HUES6 (cell line): ENCODE measurements at regions not wholly inside any gene's neighbourhood (a gene's known extent, or its start where the extent isn't known, plus 50 kb on each side); places are given as distances from the start of the nearest gene placed in this dataset.

Experiments used
- H3K27ac ChIP-seq: 2 replicates; pipeline ENCODE4 v1.7.0; 2013; ENCODE audit warnings: low read depth, mild to moderate bottlenecking, low read length, inconsistent platforms
- H3K27me3 ChIP-seq: 2 replicates; pipeline ENCODE4 v1.6.1; 2013; ENCODE audit warnings: low read length; ENCODE audit not compliant: control insufficient read depth, insufficient read depth
- H3K36me3 ChIP-seq: 2 replicates; pipeline ENCODE4 v1.6.1; 2013; ENCODE audit warnings: low read length; ENCODE audit not compliant: control insufficient read depth, insufficient read depth
- H3K4me1 ChIP-seq: 2 replicates; pipeline ENCODE4 v1.6.1; 2013; ENCODE audit warnings: low read length; ENCODE audit not compliant: control insufficient read depth, insufficient read depth
- H3K4me3 ChIP-seq: 2 replicates; pipeline ENCODE4 v1.5.1; 2013; ENCODE audit warnings: low read depth, low read length
- H3K9ac ChIP-seq: one replicate; pipeline ENCODE4 v1.6.1; 2013; ENCODE audit warnings: mild to moderate bottlenecking, low read length
- H3K9me3 ChIP-seq: 2 replicates; pipeline ENCODE4 v1.6.1; 2013; ENCODE audit warnings: low read depth, low read length; ENCODE audit not compliant: control insufficient read depth, insufficient read depth

- no peaks in the 10 kb centered on the region for H3K9me3 ChIP-seq
- no peaks in the 10 kb centered on the region for H3K36me3 ChIP-seq
- H3K27ac ChIP-seq = no peak overlapping the region
- H3K4me3 ChIP-seq = no peak overlapping the region
- H3K27me3 ChIP-seq = no peaks in the 10 kb centered on the region
- no peak overlapping the region for H3K9ac ChIP-seq
- H3K4me1 ChIP-seq = peaks cover 32% of the 10 kb centered on the region
These were observed 205.9 kb upstream of the MIR17HG start for GRCh38 chr13:91141543-91142061.

GRCh38 chr13:91142572-91142971 lies 204.9 kb upstream of the MIR17HG start:
- no peak overlapping the region for H3K9ac ChIP-seq
- H3K27ac ChIP-seq = no peak overlapping the region
- no peaks in the 10 kb centered on the region for H3K27me3 ChIP-seq
- no peak overlapping the region for H3K4me3 ChIP-seq
- H3K36me3 ChIP-seq = no peaks in the 10 kb centered on the region
- no peaks in the 10 kb centered on the region for H3K9me3 ChIP-seq
- peaks cover 23% of the 10 kb centered on the region for H3K4me1 ChIP-seq

DNA sequence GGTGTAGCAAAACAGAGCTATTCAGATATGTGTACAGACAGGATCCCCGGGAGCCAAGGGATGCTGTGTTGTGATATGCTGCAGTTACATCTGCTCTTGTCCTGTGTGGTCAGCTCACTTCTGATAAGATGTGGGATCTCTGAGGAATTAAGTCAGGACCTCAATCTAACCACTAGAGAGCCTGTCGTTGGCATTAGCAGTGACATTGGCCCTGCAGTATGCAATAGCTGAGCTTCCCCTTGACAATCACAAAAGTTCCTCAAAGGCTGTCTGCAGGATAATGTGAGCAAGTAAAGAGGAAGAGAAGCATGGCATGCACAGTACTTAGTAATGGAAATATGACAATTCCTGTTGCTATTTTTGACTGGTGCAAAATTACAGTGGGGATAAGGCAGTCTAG lies 203.4 kb upstream of the MIR17HG start:
- Histone ChIP-seq H3K36me3 (no peaks in the 10 kb centered on the region), H3K9me3 (no peaks in the 10 kb centered on the region), H3K9ac (no peak overlapping the region), H3K4me1 (peaks cover 13% of the 10 kb centered on the region; the same call in 1 of the 2 replicates), H3K4me3 (no peak overlapping the region), H3K27me3 (no peaks in the 10 kb centered on the region), H3K27ac (no peak overlapping the region)

DNA sequence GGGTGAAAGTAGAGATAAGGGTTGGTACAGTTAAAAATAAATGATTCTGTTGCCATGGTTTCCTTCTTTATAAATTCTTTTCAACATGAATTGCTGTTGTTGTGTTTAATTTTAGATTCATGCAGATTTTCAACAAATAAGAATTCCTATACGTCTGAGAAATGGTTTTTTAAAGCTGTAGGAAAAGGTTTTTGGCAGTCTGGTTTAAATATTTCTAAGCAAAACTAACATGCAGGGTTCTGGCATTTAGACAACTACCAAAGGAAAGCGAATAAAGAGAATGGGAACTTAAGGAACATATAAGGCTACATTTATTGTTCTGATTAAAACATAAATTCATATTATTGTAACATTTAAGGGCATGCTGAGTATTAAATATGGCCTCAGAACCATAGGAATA lies 203.0 kb upstream of the MIR17HG start:
- H3K27ac ChIP-seq = no peak overlapping the region

DNA sequence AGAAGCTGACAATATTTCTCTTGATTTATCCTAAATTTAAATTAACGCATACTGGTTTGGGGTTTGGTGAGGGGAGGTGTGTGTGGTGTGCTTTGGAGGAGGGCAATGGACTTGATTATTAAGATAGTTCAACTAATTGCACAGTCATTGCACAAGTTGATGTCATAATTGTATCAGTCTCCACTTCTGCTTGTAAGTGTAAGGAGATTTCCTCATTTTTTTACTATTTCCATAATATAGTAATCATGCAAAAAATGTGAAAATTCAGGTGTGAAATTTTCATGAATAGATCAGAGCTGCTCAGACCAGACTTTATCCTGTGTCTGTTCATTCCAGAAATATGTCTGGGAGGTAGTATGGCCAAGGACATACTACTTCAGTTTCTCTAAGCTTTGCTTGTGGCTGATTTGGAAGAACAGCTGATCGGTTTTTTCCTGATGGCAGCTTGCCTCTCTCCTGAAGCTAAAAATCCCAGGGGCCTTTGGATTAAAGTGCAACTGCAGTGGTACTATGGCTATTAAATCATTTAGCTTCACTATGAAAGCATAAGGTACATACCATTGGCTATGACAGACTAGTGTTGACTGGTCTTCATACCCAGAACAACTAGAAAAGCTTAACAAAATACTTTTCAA lies 201.8 kb upstream of the MIR17HG start:
- Histone ChIP-seq H3K4me1 (0 out of 2 replicates have a peak, but pooled peaks cover 2% of the 10 kb centered on the region), H3K36me3 (no peaks in the 10 kb centered on the region), H3K9me3 (no peaks in the 10 kb centered on the region), H3K4me3 (no peak overlapping the region), H3K27ac (no peak overlapping the region), H3K9ac (no peak overlapping the region), H3K27me3 (no peaks in the 10 kb centered on the region)

More for the DNA sequence above, 203.0 kb upstream of the MIR17HG start:
- Histone ChIP-seq H3K9me3 (no peaks in the 10 kb centered on the region), H3K36me3 (no peaks in the 10 kb centered on the region), H3K4me3 (no peak overlapping the region), H3K9ac (no peak overlapping the region), H3K4me1 (peaks cover 9% of the 10 kb centered on the region; the same call in 1 of the 2 replicates), H3K27me3 (no peaks in the 10 kb centered on the region)

DNA sequence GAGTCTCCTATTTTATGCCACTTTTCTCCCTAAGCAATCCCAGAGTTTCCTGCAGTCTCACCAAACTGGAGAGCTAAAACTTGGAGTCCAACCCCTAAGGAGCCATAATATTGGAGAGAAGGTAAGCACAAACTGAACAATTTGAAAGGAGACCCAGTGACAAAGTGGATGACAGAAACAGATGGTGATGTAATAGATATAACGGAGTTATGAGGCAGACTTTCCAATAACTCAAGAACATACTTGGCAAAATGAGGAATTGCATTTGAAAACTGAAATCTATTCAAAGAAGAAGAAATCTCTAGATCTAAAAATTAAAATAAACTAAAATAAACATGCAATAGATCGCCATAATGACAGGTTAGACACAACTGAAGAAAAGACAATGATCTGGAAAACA lies 200.9 kb upstream of the MIR17HG start:
- H3K4me3 ChIP-seq = no peak overlapping the region
- no peak overlapping the region for H3K27ac ChIP-seq
- H3K9ac ChIP-seq = no peak overlapping the region
- no peaks in the 10 kb centered on the region for H3K36me3 ChIP-seq
- H3K27me3 ChIP-seq = no peaks in the 10 kb centered on the region
- H3K4me1 ChIP-seq = no peaks in the 10 kb centered on the region
- no peaks in the 10 kb centered on the region for H3K9me3 ChIP-seq

DNA sequence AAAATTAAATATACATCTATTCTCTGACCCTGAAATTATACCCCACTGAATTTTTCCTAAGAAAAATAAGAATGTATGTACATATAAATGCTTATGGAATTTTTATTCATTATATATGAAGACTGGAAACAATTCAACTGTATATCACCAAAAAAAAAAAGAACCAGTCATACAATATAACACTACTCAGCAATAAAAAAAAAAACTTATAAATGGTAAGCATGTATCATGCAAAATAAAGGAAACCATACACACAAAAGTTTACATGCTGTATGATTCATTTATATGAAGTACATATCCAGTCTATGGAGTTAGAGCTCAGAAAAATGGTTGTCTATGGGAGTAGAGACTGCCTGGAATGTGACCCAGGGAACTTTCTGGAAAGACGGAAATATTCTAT lies 199.4 kb upstream of the MIR17HG start:
- Histone ChIP-seq H3K27me3 (no peaks in the 10 kb centered on the region), H3K4me1 (no peaks in the 10 kb centered on the region)

GRCh38 chr13:91151921-91152320 lies 195.6 kb upstream of the MIR17HG start:
- Histone ChIP-seq H3K36me3 (no peaks in the 10 kb centered on the region), H3K4me1 (peaks cover 24% of the 10 kb centered on the region), H3K27me3 (no peaks in the 10 kb centered on the region)

More for the DNA sequence above, 199.4 kb upstream of the MIR17HG start:
- no peak overlapping the region for H3K4me3 ChIP-seq
- no peaks in the 10 kb centered on the region for H3K36me3 ChIP-seq
- H3K9me3 ChIP-seq = no peaks in the 10 kb centered on the region
- H3K9ac ChIP-seq = no peak overlapping the region
- H3K27ac ChIP-seq = no peak overlapping the region

GRCh38 chr13:91153372-91153771 lies 194.1 kb upstream of the MIR17HG start:
- Histone ChIP-seq H3K27ac (no peak overlapping the region), H3K4me3 (no peak overlapping the region), H3K4me1 (peaks cover 24% of the 10 kb centered on the region), H3K9ac (no peak overlapping the region), H3K36me3 (no peaks in the 10 kb centered on the region), H3K9me3 (no peaks in the 10 kb centered on the region), H3K27me3 (no peaks in the 10 kb centered on the region)

More at GRCh38 chr13:91151921-91152320, 195.6 kb upstream of the MIR17HG start:
- Histone ChIP-seq H3K9me3 (no peaks in the 10 kb centered on the region), H3K4me3 (no peak overlapping the region), H3K27ac (no peak overlapping the region), H3K9ac (no peak overlapping the region)

DNA sequence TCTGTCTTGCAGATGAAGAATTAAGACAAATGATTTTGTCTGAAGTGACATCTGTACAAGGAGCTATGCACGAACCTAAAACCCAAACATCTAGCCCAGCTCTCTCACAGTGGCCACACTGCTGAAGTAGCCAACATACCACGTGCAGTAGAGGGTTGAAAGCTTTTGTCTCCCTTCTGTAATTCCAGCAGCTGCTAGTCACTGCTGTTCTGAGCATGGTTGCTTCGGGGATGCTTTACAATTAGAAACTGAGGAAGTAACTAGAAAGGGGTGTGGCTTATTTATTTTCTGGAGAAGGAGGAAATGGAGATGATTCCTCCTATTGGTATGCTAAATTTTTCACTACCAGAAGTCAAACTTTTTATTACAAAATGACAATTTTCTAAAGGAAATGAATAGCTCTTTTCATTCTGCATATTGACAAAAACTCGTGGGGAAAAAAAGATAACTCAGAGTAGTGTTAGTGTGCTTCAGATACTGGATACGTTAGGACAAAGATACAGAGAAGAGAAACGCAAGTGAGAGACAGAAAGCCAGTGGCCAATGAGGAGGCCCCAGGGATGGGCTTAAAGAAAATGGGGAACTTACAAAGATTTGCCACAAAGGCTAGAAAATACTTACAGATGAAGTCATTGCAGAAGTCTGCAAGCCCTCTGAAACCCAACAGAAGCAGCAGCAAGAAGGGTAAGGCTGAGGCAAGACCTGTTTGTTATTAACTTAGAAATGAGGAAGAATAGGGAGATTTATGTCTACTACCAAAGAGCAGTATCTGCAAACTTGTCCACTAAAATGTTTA lies 192.7 kb upstream of the MIR17HG start:
- H3K36me3 ChIP-seq = no peaks in the 10 kb centered on the region
- H3K27me3 ChIP-seq = no peaks in the 10 kb centered on the region
- no peaks in the 10 kb centered on the region for H3K9me3 ChIP-seq
- no peak overlapping the region for H3K27ac ChIP-seq
- H3K4me1 ChIP-seq = peaks cover 24% of the 10 kb centered on the region
- H3K9ac ChIP-seq = no peak overlapping the region
- no peak overlapping the region for H3K4me3 ChIP-seq

- no peaks in the 10 kb centered on the region for H3K27me3 ChIP-seq
These were observed 191.9 kb upstream of the MIR17HG start for GRCh38 chr13:91155512-91156114.

More at GRCh38 chr13:91155512-91156114, 191.9 kb upstream of the MIR17HG start:
- Histone ChIP-seq H3K27ac (no peak overlapping the region), H3K36me3 (no peaks in the 10 kb centered on the region), H3K4me1 (peaks cover 24% of the 10 kb centered on the region), H3K9me3 (no peaks in the 10 kb centered on the region), H3K4me3 (no peak overlapping the region), H3K9ac (no peak overlapping the region)
